Stomach (tissue), 8 donors: ENCODE measurements at regions not wholly inside any gene's neighbourhood (a gene's known extent, or its start where the extent isn't known, plus 50 kb on each side); places are given as distances from the start of the nearest gene placed in this dataset.

Source experiments
- DNase-seq, 2 donors: peaks; one replicate each; pipeline versions ENCODE4 v3.0.0 to v3.0.0-alpha.2; 2013 to 2019
- H3K27ac ChIP-seq, 5 donors: fragments of 200-600 bp in 4 of 5; sonication (generic) in 4 of 5; one replicate each; pipeline ENCODE4 v1.5.1; 2013 to 2019; ENCODE audit warnings: mild to moderate bottlenecking in 1 of 5, moderate library complexity in 1 of 5
- H3K27me3 ChIP-seq, 3 donors: fragments of 200-600 bp; sonication (generic); one replicate each; pipeline ENCODE4 v1.5.1; 2017 to 2019; ENCODE audit warnings: mixed run types in 1 of 3
- H3K36me3 ChIP-seq, 4 donors: fragments of 200-600 bp; sonication (generic); 1 replicate in 3 of 4; 2 replicates in 1 of 4; pipeline ENCODE4 v1.5.1; 2016 to 2019
- H3K4me1 ChIP-seq, 4 donors: fragments of 200-600 bp; sonication (generic); one replicate each; pipeline ENCODE4 v1.5.1; 2016 to 2019
- H3K4me3 ChIP-seq, 4 donors: fragments of 200-600 bp; sonication (generic) in 3 of 4; one replicate each; pipeline ENCODE4 v1.5.1; 2016 to 2019; ENCODE audit warnings: mild to moderate bottlenecking in 1 of 4
- H3K9me3 ChIP-seq, 4 donors: fragments of 200-600 bp; sonication (generic); one replicate each; pipeline ENCODE4 v1.5.1; 2016 to 2019
- CTCF ChIP-seq, 7 experiments: fragments of 450-650 bp in 4 of 7; fragments of 200-600 bp in 3 of 7; sonication (generic) in 3 of 7; IDR thresholded peaks; one replicate each; pipeline ENCODE4 v1.5.1; 2016 to 2019; ENCODE audit warnings: antibody characterized with exemption in 7 of 7, control low read depth in 2 of 7, mild to moderate bottlenecking in 1 of 7
- EP300 ChIP-seq: sonication (generic); formaldehyde crosslinking; IDR thresholded peaks from one replicate; pipeline ENCODE4 v1.6.1; 2017; ENCODE audit warnings: antibody characterized with exemption
- POLR2A ChIP-seq, 4 donors: fragments of 450-650 bp; IDR thresholded peaks; one replicate each; pipeline ENCODE4 v1.6.1; 2016; ENCODE audit warnings: antibody characterized with exemption in 4 of 4, control low read depth in 2 of 4, mild to moderate bottlenecking in 1 of 4, moderate library complexity in 1 of 4
- POLR2AphosphoS5 ChIP-seq, 3 donors: sonication (generic); formaldehyde crosslinking; IDR thresholded peaks; one replicate each; pipeline ENCODE4 v1.6.1; 2016; ENCODE audit warnings: antibody characterized with exemption in 3 of 3
- WGBS, 5 donors: extraction: QIAGEN DNeasy Blood & Tissue Kit in 3 of 5; methylation state at CpG; one replicate each; pipeline versions ENCODE4 v1.1.5 to v1.1.7; 2013 to 2018; 5-methylcytosine and 5-hydroxymethylcytosine counted together
- intact Hi-C: fragments of 100-400 bp; cut with DNase I; formaldehyde crosslinking; loops from one replicate; pipeline ENCODE4 v1.15.1; 2023; ENCODE audit warnings: low total_unique reads
- small RNA-seq, 4 donors: library from RNA; depleted of rRNA; stranded (forward); fragments of <200 nt; gene quantifications; one replicate each; pipeline ENCODE3, GENCODE V24; 2016
- donor health status: healthy with polysubstance abuse.
- donor health status: Bipolar disorder and iron deficiency.
- donor health status: healthy.

GRCh38 chr9:61673247-61673646 is 483.4 kb downstream of the SPATA31A7 start:
- H3K36me3 ChIP-seq, result no peaks in the 10 kb centered on the region
- no peaks in the 10 kb centered on the region for H3K27me3 ChIP-seq
- DNase-seq, result no peak
- H3K4me3 ChIP-seq, result no peak overlapping the region
- intact Hi-C loops, result no loop called here
- H3K9me3 ChIP-seq, result peaks cover 0 to 55% (median 38%) of the 10 kb centered on the region in 4 donors
- 78 to 83% (median 82%) methylated on average over 13 of the region's 13 CpGs for whole genome bisulfite sequencing, 5 donors
- TF ChIP-seq EP300, result no peak
- no peak for TF ChIP-seq POLR2AphosphoS5 (IDR thresholded peaks at IDR 0.05)
- TF ChIP-seq CTCF (IDR thresholded peaks at IDR 0.05), result no peak
- no peak for TF ChIP-seq POLR2A (IDR thresholded peaks at IDR 0.05)
- H3K4me1 ChIP-seq, result no peaks in the 10 kb centered on the region
- no peak overlapping the region for H3K27ac ChIP-seq

- DNase-seq, result no peak
- no peak overlapping the region for H3K4me3 ChIP-seq
- no peak overlapping the region for H3K27ac ChIP-seq
- no peaks in the 10 kb centered on the region for H3K27me3 ChIP-seq
- no peak for TF ChIP-seq EP300
- TF ChIP-seq POLR2AphosphoS5 (IDR thresholded peaks at IDR 0.05), result no peak
- no peak for TF ChIP-seq CTCF (IDR thresholded peaks at IDR 0.05)
- TF ChIP-seq POLR2A (IDR thresholded peaks at IDR 0.05), result no peak
- peaks cover 0 to 49% (median 33%) of the 10 kb centered on the region in 4 donors for H3K9me3 ChIP-seq
- no peaks in the 10 kb centered on the region for H3K36me3 ChIP-seq
- intact Hi-C loops, result no loop called here
- H3K4me1 ChIP-seq, result no peaks in the 10 kb centered on the region
- 74 to 84% (median 78%) methylated on average over 36 to 39 of the region's 39 CpGs for WGBS, 5 donors
These were observed 484.0 kb downstream of the SPATA31A7 start for GRCh38 chr9:61673664-61674381.

- Histone ChIP-seq H3K9me3 (peaks cover 0 to 43% (median 27%) of the 10 kb centered on the region in 4 donors), H3K36me3 (no peaks in the 10 kb centered on the region), H3K4me1 (no peaks in the 10 kb centered on the region), H3K27ac (no peak overlapping the region), H3K27me3 (no peaks in the 10 kb centered on the region), H3K4me3 (no peak overlapping the region)
- intact Hi-C loops, result no loop called here
- WGBS, 5 donors, result 83 to 89% (median 85%) methylated on average over 18 of the region's 18 CpGs
- no peak for DNase-seq
- TF ChIP-seq POLR2AphosphoS5 (IDR thresholded peaks at IDR 0.05), result no peak
- no peak for TF ChIP-seq CTCF (IDR thresholded peaks at IDR 0.05)
- no peak for TF ChIP-seq POLR2A (IDR thresholded peaks at IDR 0.05)
- no peak for TF ChIP-seq EP300
These were observed 484.6 kb downstream of the SPATA31A7 start for GRCh38 chr9:61674465-61674864.

GRCh38 chr9:61674882-61675281 is 485.0 kb downstream of the SPATA31A7 start:
- Histone ChIP-seq H3K36me3 (no peaks in the 10 kb centered on the region), H3K27ac (no peak overlapping the region), H3K9me3 (peaks cover 0 to 41% (median 23%) of the 10 kb centered on the region in 4 donors), H3K4me1 (no peaks in the 10 kb centered on the region), H3K27me3 (no peaks in the 10 kb centered on the region), H3K4me3 (no peak overlapping the region)
- 76 to 86% (median 80%) methylated on average over 7 of the region's 7 CpGs for WGBS, 5 donors
- intact Hi-C loops, result no loop called here
- no peak for DNase-seq
- TF ChIP-seq POLR2AphosphoS5 (IDR thresholded peaks at IDR 0.05), result no peak
- TF ChIP-seq EP300, result no peak
- TF ChIP-seq POLR2A (IDR thresholded peaks at IDR 0.05), result no peak
- no peak for TF ChIP-seq CTCF (IDR thresholded peaks at IDR 0.05)

Small RNAs in the stretch of these regions (small RNA-seq; reads per million reads assigned to genes)
- gene RF00019, result 0 reads per million in 4 donors
